Brain microvascular endothelial cell (primary cell): ENCODE measurements at regions not wholly inside any gene's neighbourhood (a gene's known extent, or its start where the extent isn't known, plus 50 kb on each side); places are given as distances from the start of the nearest gene placed in this dataset.

Experiments used
- DNase-seq: peaks from one replicate; pipeline ENCODE4 v3.0.0-alpha.2; 2020
- H3K27ac ChIP-seq: fragments of 250-450 bp; sonication (Bioruptor Pico); 2 replicates; pipeline ENCODE4 v1.5.1; 2020; ENCODE audit warnings: mild to moderate bottlenecking, moderate library complexity
- H3K27me3 ChIP-seq: fragments of 250-450 bp; sonication (Bioruptor Pico); replicated peaks from 2 replicates; pipeline ENCODE4 v1.5.1; 2020; ENCODE audit warnings: mild to moderate bottlenecking
- H3K36me3 ChIP-seq: fragments of 250-450 bp; sonication (Bioruptor Pico); replicated peaks from 2 replicates; pipeline ENCODE4 v1.5.1; 2020; ENCODE audit warnings: mild to moderate bottlenecking
- H3K4me3 ChIP-seq: 2 replicates; pipeline ENCODE4 v1.5.1; 2011; ENCODE audit warnings: low read depth, mild to moderate bottlenecking, control low read depth, low read length, moderate library complexity
- in situ Hi-C: cut with HindIII; loops from 2 replicates; pipeline ENCODE4 v1.10.0; 2017; ENCODE audit warnings: low sequenced_read_pairs, low pct_ligation_motif_present
- TF ChIP-seq, protein P1 (sequence below): IDR thresholded peaks from 2 replicates; pipeline ENCODE4 v1.5.1; 2011; ENCODE audit warnings: low read depth, mild to moderate bottlenecking, moderate library complexity, low read length, control low read depth, inconsistent platforms; ENCODE audit errors: missing control alignments

GRCh38 chr10:10871352-10871751 lies 146.3 kb upstream of the CELF2 start:
- Histone ChIP-seq H3K27ac (peak overlapping the region; percentile 96), H3K36me3 (no peaks in the 10 kb centered on the region), H3K27me3 (no peaks in the 10 kb centered on the region), H3K4me3 (no peak overlapping the region)
- TF ChIP-seq, protein P1, sequence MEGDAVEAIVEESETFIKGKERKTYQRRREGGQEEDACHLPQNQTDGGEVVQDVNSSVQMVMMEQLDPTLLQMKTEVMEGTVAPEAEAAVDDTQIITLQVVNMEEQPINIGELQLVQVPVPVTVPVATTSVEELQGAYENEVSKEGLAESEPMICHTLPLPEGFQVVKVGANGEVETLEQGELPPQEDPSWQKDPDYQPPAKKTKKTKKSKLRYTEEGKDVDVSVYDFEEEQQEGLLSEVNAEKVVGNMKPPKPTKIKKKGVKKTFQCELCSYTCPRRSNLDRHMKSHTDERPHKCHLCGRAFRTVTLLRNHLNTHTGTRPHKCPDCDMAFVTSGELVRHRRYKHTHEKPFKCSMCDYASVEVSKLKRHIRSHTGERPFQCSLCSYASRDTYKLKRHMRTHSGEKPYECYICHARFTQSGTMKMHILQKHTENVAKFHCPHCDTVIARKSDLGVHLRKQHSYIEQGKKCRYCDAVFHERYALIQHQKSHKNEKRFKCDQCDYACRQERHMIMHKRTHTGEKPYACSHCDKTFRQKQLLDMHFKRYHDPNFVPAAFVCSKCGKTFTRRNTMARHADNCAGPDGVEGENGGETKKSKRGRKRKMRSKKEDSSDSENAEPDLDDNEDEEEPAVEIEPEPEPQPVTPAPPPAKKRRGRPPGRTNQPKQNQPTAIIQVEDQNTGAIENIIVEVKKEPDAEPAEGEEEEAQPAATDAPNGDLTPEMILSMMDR: no peak
- DNase-seq: no peak
- in situ Hi-C loops: no loop called here

GRCh38 chr10:10872035-10872673 lies 145.5 kb upstream of the CELF2 start:
- DNase-seq: peak; percentile 96
- in situ Hi-C loops: no loop called here
- Histone ChIP-seq H3K27ac (peak overlapping the region; percentile 96), H3K36me3 (no peaks in the 10 kb centered on the region), H3K4me3 (no peak overlapping the region), H3K27me3 (no peaks in the 10 kb centered on the region)
- TF ChIP-seq, protein P1: no peak

DNA sequence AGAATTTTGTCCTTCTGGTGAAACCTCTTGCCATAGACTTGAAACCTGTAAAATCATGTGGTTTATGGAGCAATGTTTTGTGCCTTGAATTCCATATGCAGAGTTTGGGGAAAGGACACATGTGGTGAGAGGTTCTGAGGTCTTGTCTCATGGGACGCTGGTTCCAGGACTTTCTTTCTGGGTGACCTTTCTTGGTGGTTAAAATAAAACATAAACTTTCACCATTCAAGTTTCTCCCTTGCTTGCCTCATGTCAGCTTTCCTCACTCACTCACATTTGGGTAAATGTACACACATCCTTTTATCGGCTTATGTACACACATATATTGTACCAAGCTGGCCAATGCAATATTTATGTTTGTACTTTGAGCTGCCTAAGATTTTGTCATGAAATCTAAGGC lies 144.9 kb upstream of the CELF2 start:
- DNase-seq: peak; percentile 24
- no peaks in the 10 kb centered on the region for H3K36me3 ChIP-seq
- TF ChIP-seq, protein P1: no peak
- peak overlapping the region; percentile 96 for H3K27ac ChIP-seq
- no peak overlapping the region for H3K4me3 ChIP-seq
- in situ Hi-C loops: no loop called here
- H3K27me3 ChIP-seq: no peaks in the 10 kb centered on the region

DNA sequence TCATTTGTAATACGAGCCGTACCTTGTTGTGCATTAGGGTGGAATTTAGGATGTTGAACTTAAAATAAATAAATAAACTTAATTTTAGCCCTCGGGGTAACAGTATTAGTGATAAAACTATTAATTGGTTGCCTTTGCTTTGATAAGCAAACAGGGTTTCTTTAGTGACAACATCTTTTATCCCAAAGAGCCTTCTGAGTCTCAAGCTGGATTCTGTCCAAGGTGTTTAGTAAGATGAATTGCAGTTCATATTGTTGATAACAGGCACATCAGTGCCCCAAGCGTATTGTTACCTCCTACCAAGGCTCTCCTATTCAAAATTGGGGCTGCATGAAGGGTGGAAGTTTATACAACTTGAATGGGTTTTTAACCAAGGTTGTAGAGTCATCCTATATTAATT lies 144.4 kb upstream of the CELF2 start:
- TF ChIP-seq, protein P1: no peak
- in situ Hi-C loops: no loop called here
- DNase-seq: peak; percentile 38

GRCh38 chr10:10873915-10874314 lies 143.8 kb upstream of the CELF2 start:
- Histone ChIP-seq H3K4me3 (no peak overlapping the region), H3K27ac (no peak overlapping the region), H3K27me3 (no peaks in the 10 kb centered on the region), H3K36me3 (no peaks in the 10 kb centered on the region)
- TF ChIP-seq, protein P1: no peak
- DNase-seq: no peak
- in situ Hi-C loops: no loop called here

More for the DNA sequence above, 144.4 kb upstream of the CELF2 start:
- Histone ChIP-seq H3K27ac (peak overlapping the region; percentile 96), H3K36me3 (no peaks in the 10 kb centered on the region), H3K27me3 (no peaks in the 10 kb centered on the region), H3K4me3 (no peak overlapping the region)

DNA sequence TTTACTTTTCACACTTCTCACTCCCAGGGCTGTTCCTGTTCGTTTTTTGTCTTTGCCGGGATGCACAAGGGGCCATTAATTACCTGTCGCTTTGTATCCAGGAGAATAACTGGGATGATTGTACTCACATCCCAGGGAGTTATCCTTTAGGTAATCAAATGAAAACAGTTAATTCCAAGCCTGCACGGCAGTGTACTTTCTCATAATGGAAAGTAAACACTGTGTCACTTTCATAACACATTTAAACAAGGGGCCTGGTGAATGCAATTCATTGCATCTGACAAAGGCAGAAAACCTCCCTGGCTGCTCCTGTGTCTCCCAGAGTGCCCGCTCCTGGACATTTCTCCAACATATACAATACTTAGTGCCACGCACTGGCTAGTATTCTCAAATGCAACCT lies 138.7 kb upstream of the CELF2 start:
- TF ChIP-seq, protein P1: no peak
- no peaks in the 10 kb centered on the region for H3K36me3 ChIP-seq
- H3K27ac ChIP-seq: no peak overlapping the region
- in situ Hi-C loops: no loop called here
- no peaks in the 10 kb centered on the region for H3K27me3 ChIP-seq
- no peak for DNase-seq
- H3K4me3 ChIP-seq: no peak overlapping the region
